Kidney epithelial cell (primary cell): ENCODE measurements at regions not wholly inside any gene's neighbourhood (a gene's known extent, or its start where the extent isn't known, plus 50 kb on each side); places are given as distances from the start of the nearest gene placed in this dataset.

Experiments used
- DNase-seq: peaks from one replicate; pipeline ENCODE4 v3.0.0-alpha.2; 2010; ENCODE audit warnings: low read depth
- H3K27me3 ChIP-seq: 2 replicates; pipeline ENCODE4 v1.6.0; 2011; ENCODE audit warnings: low read length; ENCODE audit not compliant: control insufficient read depth, insufficient read depth
- H3K36me3 ChIP-seq: 2 replicates; pipeline ENCODE4 v1.5.1; 2011; ENCODE audit warnings: low read length; ENCODE audit not compliant: control insufficient read depth, insufficient read depth
- H3K4me3 ChIP-seq: 2 replicates; pipeline ENCODE4 v1.5.1; 2011; ENCODE audit warnings: low read depth, mild to moderate bottlenecking, control low read depth, low read length
- CTCF ChIP-seq: IDR thresholded peaks from 2 replicates; pipeline ENCODE4 v1.5.1; 2011; ENCODE audit warnings: mild to moderate bottlenecking, moderate library complexity, low read length, control low read depth, inconsistent platforms; ENCODE audit not compliant: insufficient read depth, poor library complexity, severe bottlenecking

- Histone ChIP-seq H3K36me3 (no peaks in the 10 kb centered on the region), H3K27me3 (peaks cover 5% of the 10 kb centered on the region), H3K4me3 (no peak overlapping the region)
- TF ChIP-seq CTCF, result no peak
- DNase-seq, result no peak
These were observed 104.1 kb downstream of the TPRA1 start for GRCh38 chr3:127486321-127486944.

GRCh38 chr3:127485396-127486170 is 105.0 kb downstream of the TPRA1 start:
- H3K4me3 ChIP-seq, result no peak overlapping the region
- peaks cover 5% of the 10 kb centered on the region for H3K27me3 ChIP-seq
- TF ChIP-seq CTCF, result no peak
- no peaks in the 10 kb centered on the region for H3K36me3 ChIP-seq
- no peak for DNase-seq

- no peak for DNase-seq
- TF ChIP-seq CTCF, result no peak
- no peak overlapping the region for H3K4me3 ChIP-seq
- peaks cover 5% of the 10 kb centered on the region for H3K27me3 ChIP-seq
- no peaks in the 10 kb centered on the region for H3K36me3 ChIP-seq
These were observed 105.7 kb downstream of the TPRA1 start for GRCh38 chr3:127484601-127485388.

GRCh38 chr3:127483902-127484591 is 106.5 kb downstream of the TPRA1 start:
- DNase-seq, result no peak
- H3K27me3 ChIP-seq, result peaks cover 11% of the 10 kb centered on the region
- H3K36me3 ChIP-seq, result no peaks in the 10 kb centered on the region
- no peak for TF ChIP-seq CTCF
- H3K4me3 ChIP-seq, result no peak overlapping the region

GRCh38 chr3:127483005-127483641 is 107.4 kb downstream of the TPRA1 start:
- no peak for TF ChIP-seq CTCF
- DNase-seq, result no peak
- H3K36me3 ChIP-seq, result no peaks in the 10 kb centered on the region
- H3K4me3 ChIP-seq, result no peak overlapping the region
- peaks cover 7% of the 10 kb centered on the region for H3K27me3 ChIP-seq
